Erythroblast (primary cell): ENCODE measurements at regions not wholly inside any gene's neighbourhood (a gene's known extent, or its start where the extent isn't known, plus 50 kb on each side); places are given as distances from the start of the nearest gene placed in this dataset.

ENCODE experiments used
- GATA1 ChIP-seq: IDR thresholded peaks from 2 replicates; pipeline ENCODE4 v1.6.1; 2011; ENCODE audit warnings: low read depth, mild to moderate bottlenecking, control low read depth, low read length, moderate library complexity
- POLR2A ChIP-seq: IDR thresholded peaks from 2 replicates; pipeline ENCODE4 v1.6.1; 2011; ENCODE audit warnings: mild to moderate bottlenecking, low read length

GRCh38 chr2:8296306-8296705, 385.6 kb upstream of the ID2 start:
- TF ChIP-seq POLR2A (no peak), GATA1 (no peak)
